HEK293T (cell line): ENCODE measurements at regions not wholly inside any gene's neighbourhood (a gene's known extent, or its start where the extent isn't known, plus 50 kb on each side); places are given as distances from the start of the nearest gene placed in this dataset.

Experiments used
- ARNT ChIP-seq: fragments of 450-650 bp; IDR thresholded peaks from 2 replicates; pipeline ENCODE4 v1.6.1; 2017; ENCODE audit warnings: mild to moderate bottlenecking
- ELF4 ChIP-seq: fragments of 450-650 bp; IDR thresholded peaks from 2 replicates; pipeline ENCODE4 v1.6.1; 2017; ENCODE audit warnings: antibody characterized with exemption
- FOXA1 ChIP-seq: fragments of 450-650 bp; IDR thresholded peaks from 2 replicates; pipeline ENCODE4 v1.6.1; 2016; ENCODE audit warnings: mild to moderate bottlenecking
- PKNOX1 ChIP-seq: fragments of 450-650 bp; IDR thresholded peaks from 2 replicates; pipeline ENCODE4 v1.6.1; 2016
- TARDBP ChIP-seq: fragments of 450-650 bp; IDR thresholded peaks from 2 replicates; pipeline ENCODE4 v1.6.1; 2016
- ZNF384 ChIP-seq: fragments of 450-650 bp; IDR thresholded peaks from 2 replicates; pipeline ENCODE4 v1.6.1; 2016

DNA sequence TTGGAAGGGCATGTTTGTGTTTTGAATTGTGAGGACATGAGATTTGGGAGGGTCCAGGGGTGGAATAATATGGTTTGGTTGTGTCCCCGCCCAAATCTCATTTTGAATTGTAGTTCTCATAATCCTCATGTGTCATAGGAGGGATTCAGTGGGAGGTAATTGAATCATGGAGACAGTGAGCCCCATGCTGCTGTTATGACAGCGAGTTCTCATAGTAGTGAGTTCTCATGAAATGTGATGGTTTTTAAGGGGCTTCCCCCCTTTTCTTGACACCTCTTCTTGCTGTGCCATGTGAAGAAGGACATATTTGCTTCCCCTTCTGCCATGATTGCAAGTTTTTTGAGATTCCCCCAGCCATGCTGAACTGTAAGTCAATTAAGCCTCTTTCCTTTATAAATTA is 260.0 kb downstream of the DUSP6 start:
- TF ChIP-seq ELF4 = no peak
- no peak for TF ChIP-seq ZNF384
- TF ChIP-seq TARDBP = no peak
- TF ChIP-seq FOXA1 = no peak
- no peak for TF ChIP-seq ARNT
- TF ChIP-seq PKNOX1 = no peak
